ENCODE measurements at regions not wholly inside any gene's neighbourhood (a gene's known extent, or its start where the extent isn't known, plus 50 kb on each side); places are given as distances from the start of the nearest gene placed in this dataset.

GRCh38 chr18:39635966-39636365 lies 2070.4 kb upstream of the CELF4 start:
- POLR2A ChIA-PET: no interaction called here
- CTCF ChIA-PET: interaction anchor here in 1 of 2 donors (0.6 kb wide), 1 partner anchor 18 kb away, joined by 3 read pairs; no protein-coding TSS in a partner anchor
- Mint-ChIP-seq H3K4me1 (no peaks in the 10 kb centered on the region), H3K9me3 (peaks cover 5 to 13% (median 8%) of the 10 kb centered on the region in 3 donors), H3K36me3 (no peaks in the 10 kb centered on the region), H3K4me3 (no peak overlapping the region), H3K27ac (no peak overlapping the region), H3K27me3 (no peaks in the 10 kb centered on the region)
- DNase-seq: no peak
- no peak overlapping the region for H3K4me3 ChIP-seq (ENCODE audit: control insufficient read depth in 1 of 2, extremely low read depth in 1 of 2, low read length in 1 of 2)
- no peak overlapping the region for H3K27ac ChIP-seq (ENCODE audit: low read length)
- H3K27me3 ChIP-seq (replicated peaks in 1 of 2; ENCODE audit: control insufficient read depth in 2 of 2, extremely low read depth in 1 of 2, insufficient read depth in 2 of 2, low read length in 1 of 2): no peaks in the 10 kb centered on the region
- ATAC-seq (replicated peaks in 1 of 4): no peak
- H3K9me3 ChIP-seq: no peaks in the 10 kb centered on the region
- H3K4me1 ChIP-seq (ENCODE audit: control insufficient read depth in 1 of 2, extremely low read depth in 1 of 2, insufficient read depth in 2 of 2, low read length in 2 of 2): no peaks in the 10 kb centered on the region
- H3K36me3 ChIP-seq (ENCODE audit: control insufficient read depth in 2 of 2, extremely low read depth in 1 of 2, insufficient read depth in 1 of 2, low read length in 1 of 2): no peaks in the 10 kb centered on the region

- Mint-ChIP-seq H3K36me3 (no peaks in the 10 kb centered on the region), H3K27ac (no peak overlapping the region), H3K27me3 (no peaks in the 10 kb centered on the region), H3K4me3 (no peak overlapping the region), H3K4me1 (no peaks in the 10 kb centered on the region), H3K9me3 (peaks cover 6 to 13% (median 9%) of the 10 kb centered on the region in 3 donors)
- DNase-seq: no peak
- H3K4me1 ChIP-seq (ENCODE audit: control insufficient read depth in 1 of 2, extremely low read depth in 1 of 2, insufficient read depth in 2 of 2, low read length in 2 of 2): no peaks in the 10 kb centered on the region
- H3K9me3 ChIP-seq: no peaks in the 10 kb centered on the region
- no peaks in the 10 kb centered on the region for H3K36me3 ChIP-seq (ENCODE audit: control insufficient read depth in 2 of 2, extremely low read depth in 1 of 2, insufficient read depth in 1 of 2, low read length in 1 of 2)
- ATAC-seq (replicated peaks in 1 of 4): no peak
- no peak overlapping the region for H3K27ac ChIP-seq (ENCODE audit: low read length)
- no peak overlapping the region for H3K4me3 ChIP-seq (ENCODE audit: control insufficient read depth in 1 of 2, extremely low read depth in 1 of 2, low read length in 1 of 2)
- H3K27me3 ChIP-seq (replicated peaks in 1 of 2; ENCODE audit: control insufficient read depth in 2 of 2, extremely low read depth in 1 of 2, insufficient read depth in 2 of 2, low read length in 1 of 2): no peaks in the 10 kb centered on the region
- CTCF ChIA-PET: interaction anchor here in 1 of 2 donors (0.6 kb wide), 1 partner anchor 17 kb away, joined by 3 read pairs; no protein-coding TSS in a partner anchor
- POLR2A ChIA-PET: no interaction called here
Measured at GRCh38 chr18:39635192-39635591, 2069.6 kb upstream of the CELF4 start.

- Mint-ChIP-seq H3K36me3 (no peaks in the 10 kb centered on the region), H3K4me3 (no peak overlapping the region), H3K9me3 (peaks cover 9 to 18% (median 10%) of the 10 kb centered on the region in 3 donors), H3K4me1 (no peaks in the 10 kb centered on the region), H3K27ac (no peak overlapping the region), H3K27me3 (no peaks in the 10 kb centered on the region)
- Histone ChIP-seq H3K9me3 (no peaks in the 10 kb centered on the region), H3K27me3 (replicated peaks in 1 of 2; ENCODE audit: control insufficient read depth in 2 of 2, extremely low read depth in 1 of 2, insufficient read depth in 2 of 2, low read length in 1 of 2) (no peaks in the 10 kb centered on the region), H3K4me3 (ENCODE audit: control insufficient read depth in 1 of 2, extremely low read depth in 1 of 2, low read length in 1 of 2) (no peak overlapping the region), H3K27ac (ENCODE audit: low read length) (no peak overlapping the region), H3K36me3 (ENCODE audit: control insufficient read depth in 2 of 2, extremely low read depth in 1 of 2, insufficient read depth in 1 of 2, low read length in 1 of 2) (no peaks in the 10 kb centered on the region), H3K4me1 (ENCODE audit: control insufficient read depth in 1 of 2, extremely low read depth in 1 of 2, insufficient read depth in 2 of 2, low read length in 2 of 2) (no peaks in the 10 kb centered on the region)
- 66% methylated on average over 2 of the region's 5 CpGs for WGBS (ENCODE audit: insufficient coverage)
- DNase-seq: no peak
- ChIA-PET CTCF (no interaction called here), POLR2A (no interaction called here)
- no peak for ATAC-seq (replicated peaks in 1 of 4)
Measured at GRCh38 chr18:39627936-39628335, 2062.3 kb upstream of the CELF4 start.

GRCh38 chr18:39624961-39625360 lies 2059.4 kb upstream of the CELF4 start:
- H3K27me3 ChIP-seq (replicated peaks in 1 of 2; ENCODE audit: control insufficient read depth in 2 of 2, extremely low read depth in 1 of 2, insufficient read depth in 2 of 2, low read length in 1 of 2): no peaks in the 10 kb centered on the region
- no peaks in the 10 kb centered on the region for H3K4me1 ChIP-seq (ENCODE audit: control insufficient read depth in 1 of 2, extremely low read depth in 1 of 2, insufficient read depth in 2 of 2, low read length in 2 of 2)
- no peak overlapping the region for H3K4me3 ChIP-seq (ENCODE audit: control insufficient read depth in 1 of 2, extremely low read depth in 1 of 2, low read length in 1 of 2)
- Mint-ChIP-seq H3K4me1 (no peaks in the 10 kb centered on the region), H3K36me3 (no peaks in the 10 kb centered on the region), H3K27ac (no peak overlapping the region), H3K4me3 (no peak overlapping the region), H3K9me3 (peaks cover 4 to 12% (median 6%) of the 10 kb centered on the region in 3 donors), H3K27me3 (no peaks in the 10 kb centered on the region)
- no peaks in the 10 kb centered on the region for H3K9me3 ChIP-seq
- no peak overlapping the region for H3K27ac ChIP-seq (ENCODE audit: low read length)
- CTCF ChIA-PET: no interaction called here
- 83% methylated on average over 1 of the region's 4 CpGs for WGBS (ENCODE audit: insufficient coverage)
- ATAC-seq (replicated peaks in 1 of 4) (no peak), DNase-seq (no peak)
- POLR2A ChIA-PET: no interaction called here
- H3K36me3 ChIP-seq (ENCODE audit: control insufficient read depth in 2 of 2, extremely low read depth in 1 of 2, insufficient read depth in 1 of 2, low read length in 1 of 2): no peaks in the 10 kb centered on the region

GRCh38 chr18:39622431-39622830 lies 2056.8 kb upstream of the CELF4 start:
- Histone ChIP-seq H3K27ac (ENCODE audit: low read length) (no peak overlapping the region), H3K36me3 (ENCODE audit: control insufficient read depth in 2 of 2, extremely low read depth in 1 of 2, insufficient read depth in 1 of 2, low read length in 1 of 2) (no peaks in the 10 kb centered on the region), H3K4me1 (ENCODE audit: control insufficient read depth in 1 of 2, extremely low read depth in 1 of 2, insufficient read depth in 2 of 2, low read length in 2 of 2) (no peaks in the 10 kb centered on the region), H3K27me3 (replicated peaks in 1 of 2; ENCODE audit: control insufficient read depth in 2 of 2, extremely low read depth in 1 of 2, insufficient read depth in 2 of 2, low read length in 1 of 2) (no peaks in the 10 kb centered on the region), H3K4me3 (ENCODE audit: control insufficient read depth in 1 of 2, extremely low read depth in 1 of 2, low read length in 1 of 2) (no peak overlapping the region), H3K9me3 (no peaks in the 10 kb centered on the region)
- Mint-ChIP-seq H3K4me1 (no peaks in the 10 kb centered on the region), H3K4me3 (no peak overlapping the region), H3K9me3 (peaks cover 2 to 19% (median 8%) of the 10 kb centered on the region in 3 donors), H3K27ac (no peak overlapping the region), H3K27me3 (no peaks in the 10 kb centered on the region), H3K36me3 (no peaks in the 10 kb centered on the region)
- ChIA-PET POLR2A (no interaction called here), CTCF (no interaction called here)
- ATAC-seq (replicated peaks in 1 of 4) (no peak), DNase-seq (no peak)
- WGBS (ENCODE audit: insufficient coverage): no CpG with 5 or more reads among the region's 1 CpG

- H3K4me3 ChIP-seq (ENCODE audit: control insufficient read depth in 1 of 2, extremely low read depth in 1 of 2, low read length in 1 of 2): no peak overlapping the region
- H3K9me3 ChIP-seq: no peaks in the 10 kb centered on the region
- H3K4me3 Mint-ChIP-seq: no peak overlapping the region
- WGBS (ENCODE audit: insufficient coverage): no CpG with 5 or more reads among the region's 2 CpGs
- peaks cover 6 to 18% (median 6%) of the 10 kb centered on the region in 3 donors for H3K9me3 Mint-ChIP-seq
- H3K36me3 Mint-ChIP-seq: no peaks in the 10 kb centered on the region
- no peaks in the 10 kb centered on the region for H3K27me3 ChIP-seq (replicated peaks in 1 of 2; ENCODE audit: control insufficient read depth in 2 of 2, extremely low read depth in 1 of 2, insufficient read depth in 2 of 2, low read length in 1 of 2)
- DNase-seq (no peak), ATAC-seq (replicated peaks in 1 of 4) (no peak)
- H3K27ac ChIP-seq (ENCODE audit: low read length): no peak overlapping the region
- no peak overlapping the region for H3K27ac Mint-ChIP-seq
- no peaks in the 10 kb centered on the region for H3K4me1 Mint-ChIP-seq
- POLR2A ChIA-PET: no interaction called here
- H3K27me3 Mint-ChIP-seq: no peaks in the 10 kb centered on the region
- H3K4me1 ChIP-seq (ENCODE audit: control insufficient read depth in 1 of 2, extremely low read depth in 1 of 2, insufficient read depth in 2 of 2, low read length in 2 of 2): no peaks in the 10 kb centered on the region
- no peaks in the 10 kb centered on the region for H3K36me3 ChIP-seq (ENCODE audit: control insufficient read depth in 2 of 2, extremely low read depth in 1 of 2, insufficient read depth in 1 of 2, low read length in 1 of 2)
- CTCF ChIA-PET: no interaction called here
Measured at GRCh38 chr18:39620551-39621168, 2055.1 kb upstream of the CELF4 start.

All from T-cell (primary cell).